Epithelial cell of proximal tubule (primary cell): ENCODE measurements at regions not wholly inside any gene's neighbourhood (a gene's known extent, or its start where the extent isn't known, plus 50 kb on each side); places are given as distances from the start of the nearest gene placed in this dataset.

Experiments
- DNase-seq: peaks from one replicate; pipeline ENCODE4 v3.0.0-alpha.2; 2011; ENCODE audit warnings: low read depth
- H3K4me3 ChIP-seq: 2 replicates; pipeline ENCODE4 v1.5.1; 2011; ENCODE audit warnings: low read depth, mild to moderate bottlenecking, low read length
- CTCF ChIP-seq: conservative IDR thresholded peaks from 2 replicates; pipeline ENCODE4 v1.5.1; 2012; ENCODE audit warnings: low read depth, mild to moderate bottlenecking, low read length

DNA sequence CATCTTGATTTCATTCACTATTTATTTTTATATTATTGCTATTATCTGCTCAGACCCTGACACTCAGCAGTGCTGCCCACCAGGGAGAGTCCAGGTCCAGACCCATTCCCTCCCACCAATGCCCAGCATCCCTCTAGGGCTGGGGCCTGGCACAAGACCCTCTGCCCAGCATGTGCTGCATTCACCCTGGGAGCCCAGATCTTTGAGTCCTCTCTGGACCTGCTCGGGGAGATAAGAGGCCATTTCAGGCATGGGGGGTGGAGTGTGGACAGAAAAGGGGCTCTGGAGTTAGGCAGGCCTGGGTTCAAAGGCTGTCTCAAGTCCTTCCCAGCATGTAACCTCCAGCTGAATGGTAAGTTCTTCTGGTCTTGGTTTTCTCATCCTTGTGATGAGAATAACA, 209.6 kb downstream of the CYP26B1 start:
- no peak for DNase-seq
- TF ChIP-seq CTCF, result no peak
- no peak overlapping the region for H3K4me3 ChIP-seq

DNA sequence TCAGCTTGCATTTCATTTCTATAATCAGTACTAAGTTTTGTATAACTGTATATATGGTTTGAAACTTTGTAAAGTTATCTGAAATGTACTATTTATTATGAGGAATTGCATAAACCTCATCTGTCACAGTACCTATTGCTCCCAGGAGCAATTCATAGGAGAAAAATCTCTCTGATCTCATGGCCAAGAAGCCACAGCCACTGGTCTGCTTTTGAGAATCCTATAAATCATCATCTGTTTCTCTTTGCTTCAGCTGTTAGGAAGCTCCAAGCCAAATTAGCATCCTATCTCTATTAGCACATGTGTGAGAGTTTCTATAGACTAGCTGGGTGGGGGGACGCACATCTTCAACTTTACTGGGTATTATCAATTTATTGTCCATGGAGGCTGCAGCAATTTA, 210.3 kb downstream of the CYP26B1 start:
- no peak for DNase-seq
- H3K4me3 ChIP-seq, result no peak overlapping the region
- no peak for TF ChIP-seq CTCF

- TF ChIP-seq CTCF, result no peak
- no peak overlapping the region for H3K4me3 ChIP-seq
- DNase-seq, result no peak
Observed at GRCh38 chr2:71936076-71937030, 211.3 kb downstream of the CYP26B1 start.

GRCh38 chr2:71935262-71935848, 212.3 kb downstream of the CYP26B1 start:
- no peak for TF ChIP-seq CTCF
- no peak for DNase-seq
- H3K4me3 ChIP-seq, result no peak overlapping the region

GRCh38 chr2:71934595-71935261, 212.9 kb downstream of the CYP26B1 start:
- no peak for TF ChIP-seq CTCF
- H3K4me3 ChIP-seq, result no peak overlapping the region
- DNase-seq, result no peak

DNA sequence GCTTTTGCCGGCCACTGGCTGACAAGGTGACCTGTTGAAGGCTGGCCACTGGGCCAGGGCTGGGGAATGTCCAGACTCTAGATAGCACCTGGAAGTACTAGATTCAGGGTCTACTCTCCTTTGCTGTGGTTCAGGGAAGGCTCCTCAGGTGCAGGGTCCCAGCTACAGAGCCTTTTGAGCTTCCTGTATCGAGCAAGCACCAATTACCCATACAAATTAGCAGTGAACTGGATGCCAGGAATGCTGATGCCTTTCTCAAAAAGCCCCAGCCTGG, 213.4 kb downstream of the CYP26B1 start:
- H3K4me3 ChIP-seq, result no peak overlapping the region
- DNase-seq, result no peak
- TF ChIP-seq CTCF, result no peak
